ENCODE measurements at regions not wholly inside any gene's neighbourhood (a gene's known extent, or its start where the extent isn't known, plus 50 kb on each side); places are given as distances from the start of the nearest gene placed in this dataset.

GRCh38 chr5:157999696-158000095, 140.8 kb upstream of the CLINT1 start:
- no peak for DNase-seq
- Histone ChIP-seq H3K4me1 (replicated peaks; ENCODE audit: insufficient read depth) (no peaks in the 10 kb centered on the region), H3K27ac (no peak overlapping the region), H2AFZ (no peak overlapping the region), H4K20me1 (ENCODE audit: insufficient read depth) (no peaks in the 10 kb centered on the region), H3K9me3 (ENCODE audit: insufficient read depth, low read depth) (no peaks in the 10 kb centered on the region), H3K4me3 (no peak overlapping the region), H3K27me3 (ENCODE audit: insufficient read depth, low read depth) (no peaks in the 10 kb centered on the region), H3K9me2 (ENCODE audit: insufficient read depth) (no peaks in the 10 kb centered on the region), H3K79me2 (ENCODE audit: low read depth) (no peaks in the 10 kb centered on the region), H3K4me2 (no peak overlapping the region), H3K36me3 (ENCODE audit: low read depth) (no peaks in the 10 kb centered on the region), H3F3A (ENCODE audit: insufficient read depth, low read depth) (no peaks in the 10 kb centered on the region)
- intact Hi-C loops (cut with micrococcal nuclease; ENCODE audit: unreplicated experiment): loop anchor here (10.0 kb wide), 1 partner anchor 655 kb away; a partner anchor contains a TSS
- TF ChIP-seq, protein P1, sequence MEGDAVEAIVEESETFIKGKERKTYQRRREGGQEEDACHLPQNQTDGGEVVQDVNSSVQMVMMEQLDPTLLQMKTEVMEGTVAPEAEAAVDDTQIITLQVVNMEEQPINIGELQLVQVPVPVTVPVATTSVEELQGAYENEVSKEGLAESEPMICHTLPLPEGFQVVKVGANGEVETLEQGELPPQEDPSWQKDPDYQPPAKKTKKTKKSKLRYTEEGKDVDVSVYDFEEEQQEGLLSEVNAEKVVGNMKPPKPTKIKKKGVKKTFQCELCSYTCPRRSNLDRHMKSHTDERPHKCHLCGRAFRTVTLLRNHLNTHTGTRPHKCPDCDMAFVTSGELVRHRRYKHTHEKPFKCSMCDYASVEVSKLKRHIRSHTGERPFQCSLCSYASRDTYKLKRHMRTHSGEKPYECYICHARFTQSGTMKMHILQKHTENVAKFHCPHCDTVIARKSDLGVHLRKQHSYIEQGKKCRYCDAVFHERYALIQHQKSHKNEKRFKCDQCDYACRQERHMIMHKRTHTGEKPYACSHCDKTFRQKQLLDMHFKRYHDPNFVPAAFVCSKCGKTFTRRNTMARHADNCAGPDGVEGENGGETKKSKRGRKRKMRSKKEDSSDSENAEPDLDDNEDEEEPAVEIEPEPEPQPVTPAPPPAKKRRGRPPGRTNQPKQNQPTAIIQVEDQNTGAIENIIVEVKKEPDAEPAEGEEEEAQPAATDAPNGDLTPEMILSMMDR (conservative IDR thresholded peaks at IDR 0.05): no peak
- no peak for TF ChIP-seq EZH2 (IDR thresholded peaks at IDR 0.05; ENCODE audit: low read depth)
- ChIA-PET CTCF (no interaction called here), POLR2A (ENCODE audit: unreplicated experiment) (no interaction called here)
- no TSS peak for BruUV-seq (replicated peaks)

GRCh38 chr5:157997991-157998504, 139.1 kb upstream of the CLINT1 start:
- no peaks in the 10 kb centered on the region for H4K20me1 ChIP-seq (ENCODE audit: insufficient read depth)
- ChIA-PET POLR2A (ENCODE audit: unreplicated experiment) (no interaction called here), CTCF (no interaction called here)
- no peak for TF ChIP-seq EZH2 (IDR thresholded peaks at IDR 0.05; ENCODE audit: low read depth)
- no peaks in the 10 kb centered on the region for H3K9me3 ChIP-seq (ENCODE audit: insufficient read depth, low read depth)
- intact Hi-C loops (cut with micrococcal nuclease; ENCODE audit: unreplicated experiment): loop anchor here (10.0 kb wide), 1 partner anchor 653 kb away; a partner anchor contains a TSS
- no peaks in the 10 kb centered on the region for H3K9me2 ChIP-seq (ENCODE audit: insufficient read depth)
- no TSS peak for BruUV-seq (replicated peaks)
- no peaks in the 10 kb centered on the region for H3K4me1 ChIP-seq (replicated peaks; ENCODE audit: insufficient read depth)
- DNase-seq: peak in 1 of 2 experiments; percentile 57
- no peak overlapping the region for H3K4me2 ChIP-seq
- H3K27me3 ChIP-seq (ENCODE audit: insufficient read depth, low read depth): no peaks in the 10 kb centered on the region
- no peaks in the 10 kb centered on the region for H3K36me3 ChIP-seq (ENCODE audit: low read depth)
- H3K27ac ChIP-seq: no peak overlapping the region
- no peak overlapping the region for H2AFZ ChIP-seq
- no peaks in the 10 kb centered on the region for H3K79me2 ChIP-seq (ENCODE audit: low read depth)
- H3K4me3 ChIP-seq: no peak overlapping the region
- H3F3A ChIP-seq (ENCODE audit: insufficient read depth, low read depth): no peaks in the 10 kb centered on the region

DNA sequence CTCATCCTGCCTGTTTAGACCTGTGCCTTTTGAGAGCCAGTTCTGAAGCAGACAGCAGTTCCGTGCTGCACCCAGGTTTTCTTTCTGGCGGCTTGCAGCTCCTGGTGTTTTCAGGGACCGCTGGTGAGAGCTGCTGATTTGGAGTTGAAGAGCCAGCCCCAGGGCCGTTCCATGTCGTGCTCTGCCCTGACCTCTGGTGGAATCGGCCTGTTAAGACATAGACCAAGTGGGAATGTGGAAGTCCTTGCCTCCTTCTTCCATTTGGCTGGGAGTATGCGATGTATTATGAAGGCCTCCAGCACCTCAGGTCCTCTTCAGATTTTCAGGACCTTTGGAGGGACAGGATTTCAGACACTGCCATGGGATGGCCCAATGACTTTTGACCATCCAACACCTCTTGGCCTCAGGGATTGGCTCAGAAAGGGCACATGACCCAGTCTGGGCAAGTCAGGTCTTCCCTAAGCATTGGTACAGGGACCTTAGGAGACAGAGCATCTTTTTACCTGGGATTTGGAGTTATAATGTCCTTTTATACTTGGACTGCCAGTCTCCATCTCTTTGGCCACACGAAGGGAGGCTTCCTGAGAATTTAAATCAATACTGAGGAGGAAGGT, 136.1 kb upstream of the CLINT1 start:
- ChIA-PET POLR2A (ENCODE audit: unreplicated experiment) (no interaction called here), CTCF (interaction anchor here (0.7 to 0.8 kb wide), 2 partner anchors 231 to 670 kb away, joined by 4 to 6 read pairs; no protein-coding TSS in a partner anchor)
- no peaks in the 10 kb centered on the region for H4K20me1 ChIP-seq (ENCODE audit: insufficient read depth)
- intact Hi-C loops (cut with micrococcal nuclease; ENCODE audit: unreplicated experiment): loop anchor here (1.0 to 10.0 kb wide), 4 partner anchors 140 to 650 kb away; a partner anchor contains a TSS
- no peaks in the 10 kb centered on the region for H3K9me3 ChIP-seq (ENCODE audit: insufficient read depth, low read depth)
- no peaks in the 10 kb centered on the region for H3K27me3 ChIP-seq (ENCODE audit: insufficient read depth, low read depth)
- TF ChIP-seq EZH2 (IDR thresholded peaks at IDR 0.05; ENCODE audit: low read depth): no peak
- TF ChIP-seq, protein P1 (conservative IDR thresholded peaks at IDR 0.05): peak; percentile 69
- DNase-seq: peak; percentile 40 to 58
- BruUV-seq (replicated peaks): no TSS peak
- H3K4me1 ChIP-seq (replicated peaks; ENCODE audit: insufficient read depth): no peaks in the 10 kb centered on the region
- no peaks in the 10 kb centered on the region for H3K9me2 ChIP-seq (ENCODE audit: insufficient read depth)
- H3K4me3 ChIP-seq: no peak overlapping the region
- H3F3A ChIP-seq (ENCODE audit: insufficient read depth, low read depth): no peaks in the 10 kb centered on the region
- no peak overlapping the region for H3K27ac ChIP-seq
- H3K4me2 ChIP-seq: 0 out of 2 replicates have a peak overlapping the region, but pooled peaks have one; percentile 18
- no peak overlapping the region for H2AFZ ChIP-seq
- H3K79me2 ChIP-seq (ENCODE audit: low read depth): no peaks in the 10 kb centered on the region
- H3K36me3 ChIP-seq (ENCODE audit: low read depth): no peaks in the 10 kb centered on the region
